ENCODE measurements at regions not wholly inside any gene's neighbourhood (a gene's known extent, or its start where the extent isn't known, plus 50 kb on each side); places are given as distances from the start of the nearest gene placed in this dataset.

DNA sequence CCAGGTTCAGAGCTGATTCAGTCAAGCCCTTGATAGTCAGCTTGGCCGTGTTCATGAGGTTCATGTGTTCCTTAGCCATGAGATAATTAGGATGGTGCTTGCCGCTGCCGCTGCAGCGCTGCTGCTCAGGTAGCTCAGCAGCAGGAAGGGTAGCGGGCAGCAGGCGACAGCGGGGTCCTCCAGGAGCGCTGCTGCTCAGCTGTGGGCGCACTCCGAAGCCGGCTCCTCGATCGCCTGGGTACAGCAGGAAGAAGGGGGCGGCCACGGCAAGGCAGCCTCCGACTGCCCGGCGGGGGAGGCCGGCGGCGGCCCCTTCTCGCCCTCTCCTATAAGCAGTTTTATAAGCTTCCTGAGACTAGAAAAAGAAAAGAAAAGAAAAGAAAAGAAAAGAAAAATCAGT lies 1253.6 kb downstream of the EFNA5 start:
- ATAC-seq (no peak), DNase-seq (no peak)
- no peak overlapping the region for H3K4me3 Mint-ChIP-seq
- no peaks in the 10 kb centered on the region for H3K4me1 ChIP-seq (ENCODE audit: control insufficient read depth, insufficient read depth, low read length)
- intact Hi-C loops (cut with micrococcal nuclease) = no loop called here
- H3K27ac ChIP-seq (ENCODE audit: low read length) = no peak overlapping the region
- no peak overlapping the region for H3K27ac Mint-ChIP-seq
- H3K27me3 Mint-ChIP-seq (ENCODE audit: low read depth in 2 of 2) = no peaks in the 10 kb centered on the region
- no peaks in the 10 kb centered on the region for H3K4me1 Mint-ChIP-seq
- WGBS (ENCODE audit: insufficient coverage) = 92% methylated on average over 18 of the region's 22 CpGs
- H3K27me3 ChIP-seq (ENCODE audit: control insufficient read depth, insufficient read depth, low read length) = no peaks in the 10 kb centered on the region
- peaks cover 5 to 11% of the 10 kb centered on the region in 2 donors for H3K9me3 Mint-ChIP-seq
- no peak overlapping the region for H3K4me3 ChIP-seq (ENCODE audit: low read length)
- TF ChIP-seq, protein P1, sequence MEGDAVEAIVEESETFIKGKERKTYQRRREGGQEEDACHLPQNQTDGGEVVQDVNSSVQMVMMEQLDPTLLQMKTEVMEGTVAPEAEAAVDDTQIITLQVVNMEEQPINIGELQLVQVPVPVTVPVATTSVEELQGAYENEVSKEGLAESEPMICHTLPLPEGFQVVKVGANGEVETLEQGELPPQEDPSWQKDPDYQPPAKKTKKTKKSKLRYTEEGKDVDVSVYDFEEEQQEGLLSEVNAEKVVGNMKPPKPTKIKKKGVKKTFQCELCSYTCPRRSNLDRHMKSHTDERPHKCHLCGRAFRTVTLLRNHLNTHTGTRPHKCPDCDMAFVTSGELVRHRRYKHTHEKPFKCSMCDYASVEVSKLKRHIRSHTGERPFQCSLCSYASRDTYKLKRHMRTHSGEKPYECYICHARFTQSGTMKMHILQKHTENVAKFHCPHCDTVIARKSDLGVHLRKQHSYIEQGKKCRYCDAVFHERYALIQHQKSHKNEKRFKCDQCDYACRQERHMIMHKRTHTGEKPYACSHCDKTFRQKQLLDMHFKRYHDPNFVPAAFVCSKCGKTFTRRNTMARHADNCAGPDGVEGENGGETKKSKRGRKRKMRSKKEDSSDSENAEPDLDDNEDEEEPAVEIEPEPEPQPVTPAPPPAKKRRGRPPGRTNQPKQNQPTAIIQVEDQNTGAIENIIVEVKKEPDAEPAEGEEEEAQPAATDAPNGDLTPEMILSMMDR (IDR thresholded peaks at IDR 0.05) = no peak
- H3K9me3 ChIP-seq (ENCODE audit: control insufficient read depth, insufficient read depth, low read length) = no peaks in the 10 kb centered on the region
- no peaks in the 10 kb centered on the region for H3K36me3 ChIP-seq (ENCODE audit: control insufficient read depth, insufficient read depth, low read length)
- H3K36me3 Mint-ChIP-seq = no peaks in the 10 kb centered on the region

DNA sequence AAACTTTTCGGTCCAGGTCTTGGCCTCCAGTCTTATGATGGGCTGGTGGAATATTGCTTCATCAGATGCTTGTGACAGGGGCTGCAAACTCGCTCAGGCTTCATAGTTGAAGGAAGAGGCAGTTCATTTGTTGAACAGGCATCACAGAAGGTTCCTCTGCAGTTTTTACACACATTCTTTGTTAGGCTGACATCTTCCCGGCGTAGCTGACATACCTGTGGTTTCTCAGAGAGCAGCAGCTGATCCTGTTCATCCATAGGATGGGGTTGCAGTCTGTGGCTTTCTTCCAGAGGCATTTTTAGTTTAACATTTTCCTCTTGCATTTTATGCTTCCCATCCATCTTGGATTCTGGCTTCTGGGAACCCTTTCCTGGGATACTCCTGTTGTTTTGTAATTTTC lies 1255.2 kb downstream of the EFNA5 start:
- TF ChIP-seq, protein P1 (IDR thresholded peaks at IDR 0.05) = no peak
- ATAC-seq (no peak), DNase-seq (no peak)
- Histone ChIP-seq H3K4me1 (ENCODE audit: control insufficient read depth, insufficient read depth, low read length) (no peaks in the 10 kb centered on the region), H3K36me3 (ENCODE audit: control insufficient read depth, insufficient read depth, low read length) (no peaks in the 10 kb centered on the region), H3K4me3 (ENCODE audit: low read length) (no peak overlapping the region), H3K9me3 (ENCODE audit: control insufficient read depth, insufficient read depth, low read length) (no peaks in the 10 kb centered on the region), H3K27me3 (ENCODE audit: control insufficient read depth, insufficient read depth, low read length) (no peaks in the 10 kb centered on the region), H3K27ac (ENCODE audit: low read length) (no peak overlapping the region)
- H3K4me1 Mint-ChIP-seq = no peaks in the 10 kb centered on the region
- 85% methylated on average over 4 of the region's 4 CpGs for WGBS (ENCODE audit: insufficient coverage)
- H3K27me3 Mint-ChIP-seq (ENCODE audit: low read depth in 2 of 2) = no peaks in the 10 kb centered on the region
- intact Hi-C loops (cut with micrococcal nuclease) = no loop called here
- no peaks in the 10 kb centered on the region for H3K36me3 Mint-ChIP-seq
- H3K27ac Mint-ChIP-seq = no peak overlapping the region
- H3K4me3 Mint-ChIP-seq = no peak overlapping the region
- peaks cover 4 to 11% of the 10 kb centered on the region in 2 donors for H3K9me3 Mint-ChIP-seq

DNA sequence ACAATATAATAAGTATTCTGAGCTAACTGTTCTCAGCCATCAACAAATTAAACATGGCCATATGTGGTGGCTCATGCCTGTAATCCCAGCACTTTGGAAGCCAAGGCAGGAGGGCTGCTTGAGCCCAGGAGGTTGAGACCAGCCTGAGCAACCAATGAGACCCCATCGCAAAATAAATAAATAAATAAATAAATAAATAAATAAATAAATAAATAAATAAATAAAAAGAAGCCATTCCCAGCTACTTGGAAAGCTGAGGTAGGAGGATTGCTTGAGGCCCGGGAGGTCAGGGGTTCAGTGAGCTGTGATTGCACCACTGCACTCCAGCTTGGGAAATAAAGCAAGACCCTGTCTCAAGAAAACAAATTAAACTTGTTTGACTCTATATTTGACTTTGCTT lies 1256.4 kb downstream of the EFNA5 start:
- WGBS (ENCODE audit: insufficient coverage) = 86% methylated on average over 1 of the region's 2 CpGs
- intact Hi-C loops (cut with micrococcal nuclease) = no loop called here

DNA sequence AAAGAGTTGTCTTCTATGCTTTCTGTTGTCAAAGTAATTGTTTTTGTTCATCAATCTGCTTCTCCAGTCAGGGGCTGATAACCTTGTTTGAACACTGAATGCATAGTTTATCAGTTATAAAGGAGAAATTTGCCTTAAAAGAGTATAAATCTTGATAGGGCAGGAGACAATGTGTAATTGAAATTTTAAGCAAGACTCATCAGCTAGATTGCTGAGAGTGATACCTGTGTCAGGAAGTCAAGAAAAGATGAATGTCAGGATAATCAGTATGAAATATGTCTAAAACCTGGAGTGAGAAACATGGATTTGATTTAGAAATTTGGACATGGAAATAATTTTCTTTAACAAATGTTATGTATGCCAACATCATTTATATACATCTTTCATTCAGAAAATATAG lies 1258.1 kb downstream of the EFNA5 start:
- no peak overlapping the region for H3K27ac ChIP-seq (ENCODE audit: low read length)
- no peaks in the 10 kb centered on the region for H3K4me1 ChIP-seq (ENCODE audit: control insufficient read depth, insufficient read depth, low read length)
- H3K27me3 Mint-ChIP-seq (ENCODE audit: low read depth in 2 of 2) = no peaks in the 10 kb centered on the region
- DNase-seq (no peak), ATAC-seq (no peak)
- no peaks in the 10 kb centered on the region for H3K36me3 Mint-ChIP-seq
- H3K9me3 ChIP-seq (ENCODE audit: control insufficient read depth, insufficient read depth, low read length) = no peaks in the 10 kb centered on the region
- intact Hi-C loops (cut with micrococcal nuclease) = no loop called here
- no peak overlapping the region for H3K4me3 ChIP-seq (ENCODE audit: low read length)
- no peaks in the 10 kb centered on the region for H3K4me1 Mint-ChIP-seq
- no peaks in the 10 kb centered on the region for H3K36me3 ChIP-seq (ENCODE audit: control insufficient read depth, insufficient read depth, low read length)
- H3K9me3 Mint-ChIP-seq = peaks cover 4 to 11% of the 10 kb centered on the region in 2 donors
- TF ChIP-seq, protein P1 (IDR thresholded peaks at IDR 0.05) = no peak
- no peak overlapping the region for H3K4me3 Mint-ChIP-seq
- H3K27me3 ChIP-seq (ENCODE audit: control insufficient read depth, insufficient read depth, low read length) = no peaks in the 10 kb centered on the region
- no peak overlapping the region for H3K27ac Mint-ChIP-seq

More for the DNA sequence above, 1256.4 kb downstream of the EFNA5 start:
- no peaks in the 10 kb centered on the region for H3K9me3 ChIP-seq (ENCODE audit: control insufficient read depth, insufficient read depth, low read length)
- no peaks in the 10 kb centered on the region for H3K4me1 ChIP-seq (ENCODE audit: control insufficient read depth, insufficient read depth, low read length)
- TF ChIP-seq, protein P1 (IDR thresholded peaks at IDR 0.05) = no peak
- Mint-ChIP-seq H3K4me1 (no peaks in the 10 kb centered on the region), H3K36me3 (no peaks in the 10 kb centered on the region), H3K9me3 (peaks cover 4 to 11% of the 10 kb centered on the region in 2 donors), H3K27ac (no peak overlapping the region), H3K4me3 (no peak overlapping the region), H3K27me3 (ENCODE audit: low read depth in 2 of 2) (no peaks in the 10 kb centered on the region)
- H3K4me3 ChIP-seq (ENCODE audit: low read length) = no peak overlapping the region
- H3K36me3 ChIP-seq (ENCODE audit: control insufficient read depth, insufficient read depth, low read length) = no peaks in the 10 kb centered on the region
- DNase-seq (no peak), ATAC-seq (no peak)
- H3K27ac ChIP-seq (ENCODE audit: low read length) = no peak overlapping the region
- no peaks in the 10 kb centered on the region for H3K27me3 ChIP-seq (ENCODE audit: control insufficient read depth, insufficient read depth, low read length)

Measured in natural killer cell (primary cell).